ENCODE measurements at regions not wholly inside any gene's neighbourhood (a gene's known extent, or its start where the extent isn't known, plus 50 kb on each side); places are given as distances from the start of the nearest gene placed in this dataset.

GRCh38 chr6:90413396-90413795 is 116.8 kb upstream of the BACH2 start:
- Histone ChIP-seq H3K4me3 (peak overlapping the region; percentile 22 to 51 (median 33)), H3K4me1 (no peaks in the 10 kb centered on the region), H3K36me3 (no peaks in the 10 kb centered on the region), H3K9me3 (no peaks in the 10 kb centered on the region), H3K27ac (no peak overlapping the region), H3K27me3 (no peaks in the 10 kb centered on the region)
- DNase-seq (ENCODE audit: low spot score in 2 of 2) = no peak
- TF ChIP-seq POLR2AphosphoS5 (IDR thresholded peaks at IDR 0.05) (no peak), POLR2A (IDR thresholded peaks at IDR 0.05) (no peak), CTCF (IDR thresholded peaks at IDR 0.05) (no peak)
- intact Hi-C loops (cut with DNase I; ENCODE audit: low total_unique reads) = no loop called here

GRCh38 chr6:90412538-90413369 is 116.1 kb upstream of the BACH2 start:
- H3K36me3 ChIP-seq = no peaks in the 10 kb centered on the region
- no peak overlapping the region for H3K27ac ChIP-seq
- no peak for TF ChIP-seq POLR2A (IDR thresholded peaks at IDR 0.05)
- intact Hi-C loops (cut with DNase I; ENCODE audit: low total_unique reads) = no loop called here
- H3K27me3 ChIP-seq = no peaks in the 10 kb centered on the region
- no peak for DNase-seq (ENCODE audit: low spot score in 2 of 2)
- no peaks in the 10 kb centered on the region for H3K9me3 ChIP-seq
- no peaks in the 10 kb centered on the region for H3K4me1 ChIP-seq
- no peak overlapping the region for H3K4me3 ChIP-seq

- TF ChIP-seq POLR2AphosphoS5 (IDR thresholded peaks at IDR 0.05) = no peak
- no peak for TF ChIP-seq POLR2A (IDR thresholded peaks at IDR 0.05)
- no peak for TF ChIP-seq CTCF (IDR thresholded peaks at IDR 0.05)
- H3K9me3 ChIP-seq = no peaks in the 10 kb centered on the region
- H3K27me3 ChIP-seq = no peaks in the 10 kb centered on the region
- no peak overlapping the region for H3K4me3 ChIP-seq
- intact Hi-C loops (cut with DNase I; ENCODE audit: low total_unique reads) = no loop called here
- DNase-seq (ENCODE audit: low spot score in 2 of 2) = no peak
- H3K27ac ChIP-seq = no peak overlapping the region
- no peaks in the 10 kb centered on the region for H3K4me1 ChIP-seq
- no peaks in the 10 kb centered on the region for H3K36me3 ChIP-seq
These were observed 114.7 kb upstream of the BACH2 start for GRCh38 chr6:90411292-90411781.

DNA sequence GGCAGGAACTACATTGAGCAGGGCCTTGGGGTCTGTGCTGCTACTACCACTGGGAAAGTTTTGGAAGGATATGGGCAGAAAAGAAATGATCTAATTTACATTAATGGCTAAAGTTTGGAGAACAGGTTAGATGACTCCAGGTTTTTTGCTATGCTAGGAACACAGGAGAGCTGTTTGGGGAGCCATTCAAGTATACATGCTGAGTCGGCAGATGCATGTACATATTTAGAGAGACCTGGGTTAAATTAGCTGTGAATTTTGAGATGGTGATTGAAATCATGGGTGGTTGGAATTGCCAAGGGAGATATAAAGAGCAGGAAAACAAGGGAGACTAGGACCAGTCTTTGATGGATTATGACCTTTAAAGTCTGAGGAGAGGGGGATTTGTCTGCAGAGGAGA is 113.1 kb upstream of the BACH2 start:
- no peaks in the 10 kb centered on the region for H3K27me3 ChIP-seq
- no peaks in the 10 kb centered on the region for H3K36me3 ChIP-seq
- TF ChIP-seq POLR2AphosphoS5 (IDR thresholded peaks at IDR 0.05) = no peak
- TF ChIP-seq POLR2A (IDR thresholded peaks at IDR 0.05) = no peak
- TF ChIP-seq CTCF (IDR thresholded peaks at IDR 0.05) = no peak
- no peak overlapping the region for H3K4me3 ChIP-seq
- intact Hi-C loops (cut with DNase I; ENCODE audit: low total_unique reads) = no loop called here
- no peaks in the 10 kb centered on the region for H3K4me1 ChIP-seq
- no peak overlapping the region for H3K27ac ChIP-seq
- no peaks in the 10 kb centered on the region for H3K9me3 ChIP-seq
- DNase-seq (ENCODE audit: low spot score in 2 of 2) = no peak

DNA sequence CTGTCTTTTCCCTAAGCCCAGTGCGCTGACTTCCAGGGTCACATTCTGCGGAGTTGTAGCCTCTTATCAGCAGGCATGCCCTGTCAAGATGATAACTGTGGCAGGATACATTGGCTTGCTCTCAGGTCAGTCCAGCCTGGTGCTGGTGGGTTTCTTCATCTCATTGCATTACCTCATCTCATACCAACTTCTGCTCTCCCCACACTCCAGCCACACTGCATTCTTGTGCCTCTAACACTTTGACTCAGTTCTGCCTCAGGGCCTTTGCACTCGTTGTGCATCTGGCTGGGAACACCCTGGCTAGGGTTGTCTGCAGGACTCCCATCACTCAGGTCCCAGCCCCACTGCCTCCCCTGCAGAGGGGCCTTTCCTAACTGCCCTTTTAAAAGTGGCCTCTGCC is 110.3 kb upstream of the BACH2 start:
- no peak for DNase-seq (ENCODE audit: low spot score in 2 of 2)
- intact Hi-C loops (cut with DNase I; ENCODE audit: low total_unique reads) = no loop called here

More for the DNA sequence above, 110.3 kb upstream of the BACH2 start:
- no peak overlapping the region for H3K4me3 ChIP-seq
- H3K36me3 ChIP-seq = no peaks in the 10 kb centered on the region
- H3K27ac ChIP-seq = no peak overlapping the region
- TF ChIP-seq POLR2AphosphoS5 (IDR thresholded peaks at IDR 0.05) = no peak
- no peak for TF ChIP-seq CTCF (IDR thresholded peaks at IDR 0.05)
- no peak for TF ChIP-seq POLR2A (IDR thresholded peaks at IDR 0.05)
- no peaks in the 10 kb centered on the region for H3K4me1 ChIP-seq
- no peaks in the 10 kb centered on the region for H3K9me3 ChIP-seq
- H3K27me3 ChIP-seq = no peaks in the 10 kb centered on the region
